ENCODE measurements at regions not wholly inside any gene's neighbourhood (a gene's known extent, or its start where the extent isn't known, plus 50 kb on each side); places are given as distances from the start of the nearest gene placed in this dataset.

DNA sequence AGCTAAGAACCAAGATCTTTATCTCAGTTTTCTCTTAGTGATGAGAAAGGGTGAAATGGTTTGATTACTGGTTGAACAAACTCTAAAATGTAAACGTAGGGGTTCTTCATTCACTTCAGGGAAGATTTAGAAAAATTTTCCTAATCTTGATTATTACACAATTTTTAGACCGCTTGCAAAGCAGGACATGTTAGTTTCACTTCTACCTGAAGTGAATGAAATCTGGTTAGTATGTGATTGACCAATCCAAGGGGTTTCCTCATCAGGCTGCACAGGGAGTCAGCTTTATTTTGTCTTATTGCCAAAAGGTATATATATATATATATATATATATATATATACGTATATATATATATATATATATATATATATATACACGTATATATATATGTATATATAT is 740.4 kb downstream of the TUSC7 start:
- no peak for TF ChIP-seq CTCF (IDR thresholded peaks at IDR 0.05; ENCODE audit: low read length)
- no peak for TF ChIP-seq EZH2phosphoT487 (IDR thresholded peaks at IDR 0.05; ENCODE audit: low read length)

All from MM.1S (cell line).